Activated CD4-positive, alpha-beta T cell treated with anti-CD3 and anti-CD28 coated beads, Interleukin-2, amount 10 ng/mL, durations not matched to agents 7 days and 5 days (primary cell): ENCODE measurements at regions not wholly inside any gene's neighbourhood (a gene's known extent, or its start where the extent isn't known, plus 50 kb on each side); places are given as distances from the start of the nearest gene placed in this dataset.

Source experiments
- CTCF ChIA-PET: fragments of 350-600 bp; sonication (Branson Sonifier 250); formaldehyde crosslinking; loops from one replicate; lab custom pipeline; 2021; ENCODE audit warnings: antibody characterized with exemption; lab: Charles Lee
- POLR2A ChIA-PET: fragments of 350-600 bp; sonication (Branson Sonifier 250); formaldehyde crosslinking; loops from one replicate; lab custom pipeline; 2021; ENCODE audit warnings: antibody characterized with exemption; lab: Charles Lee
- DNase-seq: peaks from one replicate; pipeline ENCODE4 v3.0.0-alpha.2; 2020
- H3K27ac Mint-ChIP-seq: one replicate; pipeline ENCODE4 v1.8.0; 2021; ENCODE audit warnings: mild to moderate bottlenecking, moderate library complexity, mixed read lengths
- H3K27me3 Mint-ChIP-seq: one replicate; pipeline ENCODE4 v1.8.0; 2021; ENCODE audit warnings: mixed read lengths
- H3K36me3 Mint-ChIP-seq: one replicate; pipeline ENCODE4 v1.8.0; 2021; ENCODE audit warnings: low read depth, mixed read lengths
- H3K4me1 Mint-ChIP-seq: one replicate; pipeline ENCODE4 v1.8.0; 2021; ENCODE audit warnings: mixed read lengths
- H3K4me3 Mint-ChIP-seq: one replicate; pipeline ENCODE4 v1.8.0; 2021; ENCODE audit warnings: mild to moderate bottlenecking, moderate library complexity, mixed read lengths
- H3K9me3 Mint-ChIP-seq: one replicate; pipeline ENCODE4 v1.8.0; 2021; ENCODE audit warnings: mixed read lengths

DNA sequence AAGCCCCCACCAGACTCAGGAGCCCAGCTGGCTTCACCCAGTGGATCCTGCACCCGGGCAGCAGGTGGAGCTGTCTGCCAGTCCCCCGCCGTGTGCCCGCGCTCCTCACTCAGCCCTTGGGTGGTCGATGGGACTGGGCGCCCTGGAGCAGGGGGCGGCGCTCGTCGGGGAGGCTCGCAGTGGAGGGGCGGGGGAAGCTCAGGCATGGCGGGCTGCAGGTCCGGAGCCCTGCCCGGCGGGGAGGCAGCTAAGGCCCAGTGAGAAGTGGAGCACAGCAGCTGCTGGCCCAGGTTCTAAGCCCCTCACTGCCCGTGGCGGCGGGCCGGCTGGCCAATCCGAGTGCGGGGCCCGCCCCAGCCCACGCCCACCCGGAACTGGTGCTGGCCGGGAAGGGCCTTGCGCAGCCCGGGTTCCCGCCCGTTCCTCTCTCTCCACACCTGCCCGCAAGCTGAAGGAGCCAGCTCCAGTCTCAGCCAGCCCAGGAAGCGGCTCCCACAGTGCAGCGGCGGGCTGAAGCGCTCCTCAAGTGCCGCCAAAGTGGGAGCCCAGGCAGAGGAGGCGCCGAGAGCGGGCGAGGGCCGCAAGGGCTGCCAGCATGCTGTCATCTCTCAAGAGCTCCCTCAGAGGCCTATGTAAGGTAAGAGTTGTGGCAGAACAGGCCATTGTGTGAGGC is 1307.8 kb upstream of the TMEFF2 start:
- POLR2A ChIA-PET = no interaction called here
- Mint-ChIP-seq H3K4me1 (no peaks in the 10 kb centered on the region), H3K9me3 (no peaks in the 10 kb centered on the region)

GRCh38 chr2:193496786-193497185 is 1302.1 kb upstream of the TMEFF2 start:
- DNase-seq = no peak
- Mint-ChIP-seq H3K4me3 (no peak overlapping the region), H3K27ac (no peak overlapping the region), H3K9me3 (no peaks in the 10 kb centered on the region), H3K4me1 (no peaks in the 10 kb centered on the region), H3K36me3 (no peaks in the 10 kb centered on the region), H3K27me3 (no peaks in the 10 kb centered on the region)
- CTCF ChIA-PET = no interaction called here
- POLR2A ChIA-PET = no interaction called here

More for the DNA sequence above, 1307.8 kb upstream of the TMEFF2 start:
- Mint-ChIP-seq H3K36me3 (no peaks in the 10 kb centered on the region), H3K27me3 (no peaks in the 10 kb centered on the region), H3K4me3 (no peak overlapping the region), H3K27ac (no peak overlapping the region)
- CTCF ChIA-PET = interaction anchor here (0.6 kb wide), 1 partner anchor 612 kb away, joined by 4 read pairs; no protein-coding TSS in a partner anchor
- no peak for DNase-seq

DNA sequence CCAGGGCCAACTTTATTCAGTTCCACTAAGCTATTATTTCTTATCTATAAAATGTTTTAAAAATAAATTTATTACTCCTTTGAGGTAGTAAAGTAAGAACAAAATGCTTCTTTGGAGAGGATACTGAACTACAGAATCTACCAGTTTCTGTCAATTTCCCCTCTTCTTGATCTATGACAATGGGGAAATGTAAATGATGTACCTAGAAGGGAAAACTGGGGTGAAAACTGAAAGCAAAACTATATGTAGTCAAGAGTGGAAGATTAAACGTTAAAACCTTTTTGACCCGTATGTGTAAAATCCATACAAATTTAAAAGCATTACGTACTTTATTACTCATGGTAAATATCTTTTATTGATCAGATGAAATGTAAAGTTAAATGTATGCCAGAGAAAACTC is 1287.8 kb upstream of the TMEFF2 start:
- ChIA-PET POLR2A (no interaction called here), CTCF (no interaction called here)
- Mint-ChIP-seq H3K36me3 (no peaks in the 10 kb centered on the region), H3K27ac (no peak overlapping the region), H3K4me1 (no peaks in the 10 kb centered on the region), H3K9me3 (no peaks in the 10 kb centered on the region), H3K4me3 (peak overlapping the region; percentile 23), H3K27me3 (no peaks in the 10 kb centered on the region)
- DNase-seq = no peak

DNA sequence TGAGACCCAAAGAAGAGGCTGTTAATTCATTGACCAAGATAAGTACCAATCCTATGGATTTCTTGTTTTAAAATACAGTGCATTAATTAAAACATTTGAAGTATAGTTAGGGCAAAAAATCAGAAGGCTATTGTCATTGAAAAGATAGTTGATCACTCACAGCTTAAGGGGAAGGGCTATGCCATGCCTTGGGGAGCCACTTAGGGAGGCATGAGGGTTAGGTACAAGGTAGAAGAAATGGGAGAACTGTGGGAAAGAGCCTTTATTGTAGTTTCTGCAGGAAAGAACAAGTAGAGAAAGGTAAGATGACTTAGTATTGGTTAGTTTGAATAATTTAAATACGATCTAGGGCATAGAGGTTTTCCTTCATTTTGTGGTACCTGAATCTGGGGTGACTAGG is 1285.5 kb upstream of the TMEFF2 start:
- no peak for DNase-seq
- H3K9me3 Mint-ChIP-seq = no peaks in the 10 kb centered on the region
- no peak overlapping the region for H3K4me3 Mint-ChIP-seq
- ChIA-PET POLR2A (no interaction called here), CTCF (no interaction called here)
- H3K27ac Mint-ChIP-seq = no peak overlapping the region
- H3K27me3 Mint-ChIP-seq = no peaks in the 10 kb centered on the region
- H3K4me1 Mint-ChIP-seq = no peaks in the 10 kb centered on the region
- no peaks in the 10 kb centered on the region for H3K36me3 Mint-ChIP-seq

GRCh38 chr2:193476171-193476800 is 1281.6 kb upstream of the TMEFF2 start:
- ChIA-PET CTCF (no interaction called here), POLR2A (no interaction called here)
- Mint-ChIP-seq H3K27me3 (no peaks in the 10 kb centered on the region), H3K27ac (no peak overlapping the region), H3K4me1 (no peaks in the 10 kb centered on the region), H3K4me3 (no peak overlapping the region), H3K9me3 (no peaks in the 10 kb centered on the region), H3K36me3 (no peaks in the 10 kb centered on the region)
- DNase-seq = no peak

DNA sequence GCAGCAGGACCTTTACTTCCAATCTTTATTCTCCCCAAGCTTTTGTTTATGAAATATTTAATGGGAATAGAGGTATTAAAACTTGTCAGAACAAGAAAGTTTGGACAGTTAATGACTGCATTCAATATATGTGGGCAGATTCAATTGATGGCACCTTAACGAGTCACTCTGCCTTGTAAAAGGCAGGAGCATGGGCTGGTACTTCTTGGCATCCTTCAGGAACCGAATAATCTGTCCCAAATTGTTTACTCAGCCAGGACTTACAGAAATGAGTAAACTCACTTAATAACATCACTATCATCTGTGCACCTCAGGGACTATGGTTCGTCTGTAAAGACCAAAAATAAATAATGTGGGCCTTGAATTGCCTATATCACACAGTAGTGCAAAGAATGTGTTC is 1280.3 kb upstream of the TMEFF2 start:
- no peak for DNase-seq
- Mint-ChIP-seq H3K4me3 (no peak overlapping the region), H3K36me3 (no peaks in the 10 kb centered on the region), H3K27me3 (no peaks in the 10 kb centered on the region), H3K9me3 (no peaks in the 10 kb centered on the region), H3K4me1 (no peaks in the 10 kb centered on the region), H3K27ac (no peak overlapping the region)
- POLR2A ChIA-PET = no interaction called here
- CTCF ChIA-PET = no interaction called here

DNA sequence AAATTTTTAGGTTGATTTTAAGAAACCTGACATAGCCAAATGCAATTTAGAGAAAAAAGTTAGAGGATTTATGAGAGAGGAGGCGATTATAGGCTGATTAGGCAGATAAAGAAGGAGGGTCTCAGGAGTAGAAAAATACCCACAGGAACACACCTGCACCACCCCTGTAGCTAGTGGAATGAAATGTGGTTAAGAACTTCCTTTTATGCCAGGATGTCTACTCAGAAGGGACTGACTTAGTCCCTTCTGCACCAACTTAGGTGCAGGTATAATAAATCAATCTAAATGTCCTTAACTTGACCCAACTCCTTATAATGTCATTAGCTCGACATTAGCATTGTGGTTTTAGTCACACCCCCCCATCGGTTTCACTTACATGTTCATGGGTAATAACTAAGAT is 1274.5 kb upstream of the TMEFF2 start:
- ChIA-PET CTCF (no interaction called here), POLR2A (no interaction called here)
- Mint-ChIP-seq H3K27me3 (no peaks in the 10 kb centered on the region), H3K27ac (no peak overlapping the region), H3K4me1 (peaks cover 5% of the 10 kb centered on the region), H3K4me3 (no peak overlapping the region), H3K36me3 (no peaks in the 10 kb centered on the region), H3K9me3 (no peaks in the 10 kb centered on the region)
- no peak for DNase-seq

- Mint-ChIP-seq H3K27ac (no peak overlapping the region), H3K4me3 (no peak overlapping the region), H3K27me3 (no peaks in the 10 kb centered on the region), H3K36me3 (no peaks in the 10 kb centered on the region), H3K4me1 (peaks cover 5% of the 10 kb centered on the region), H3K9me3 (no peaks in the 10 kb centered on the region)
- DNase-seq = no peak
- POLR2A ChIA-PET = no interaction called here
- CTCF ChIA-PET = no interaction called here
Measured at GRCh38 chr2:193467276-193467987, 1272.7 kb upstream of the TMEFF2 start.

DNA sequence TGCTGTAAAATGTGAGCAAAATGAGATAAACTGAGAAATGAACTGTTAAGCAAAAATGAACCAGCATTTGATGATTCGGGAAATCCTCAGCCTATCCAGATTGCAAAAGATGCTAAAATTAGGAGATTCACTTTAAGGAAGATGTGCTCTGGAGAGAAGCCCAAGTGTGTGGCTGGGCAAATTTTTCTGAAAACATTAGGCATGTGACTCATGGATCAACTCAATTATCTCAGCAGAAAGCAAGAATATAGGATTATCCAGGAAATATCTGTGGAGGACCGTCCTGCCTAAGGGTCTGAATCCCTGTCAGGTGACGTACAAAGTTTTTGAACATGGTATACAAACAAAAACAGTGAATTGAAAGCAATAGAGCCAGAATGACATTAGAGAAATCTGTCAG is 1268.3 kb upstream of the TMEFF2 start:
- no peak for DNase-seq
- Mint-ChIP-seq H3K27me3 (no peaks in the 10 kb centered on the region), H3K4me3 (no peak overlapping the region), H3K9me3 (no peaks in the 10 kb centered on the region), H3K27ac (no peak overlapping the region), H3K36me3 (no peaks in the 10 kb centered on the region), H3K4me1 (no peaks in the 10 kb centered on the region)
- ChIA-PET POLR2A (no interaction called here), CTCF (no interaction called here)

- ChIA-PET POLR2A (no interaction called here), CTCF (no interaction called here)
- no peak overlapping the region for H3K4me3 Mint-ChIP-seq
- no peaks in the 10 kb centered on the region for H3K27me3 Mint-ChIP-seq
- no peaks in the 10 kb centered on the region for H3K4me1 Mint-ChIP-seq
- no peak for DNase-seq
- no peak overlapping the region for H3K27ac Mint-ChIP-seq
- no peaks in the 10 kb centered on the region for H3K9me3 Mint-ChIP-seq
- H3K36me3 Mint-ChIP-seq = no peaks in the 10 kb centered on the region
Measured at GRCh38 chr2:193462411-193462810, 1267.7 kb upstream of the TMEFF2 start.

- no peak for DNase-seq
- no peaks in the 10 kb centered on the region for H3K36me3 Mint-ChIP-seq
- H3K27ac Mint-ChIP-seq = no peak overlapping the region
- H3K27me3 Mint-ChIP-seq = no peaks in the 10 kb centered on the region
- H3K9me3 Mint-ChIP-seq = no peaks in the 10 kb centered on the region
- POLR2A ChIA-PET = no interaction called here
- CTCF ChIA-PET = no interaction called here
- H3K4me1 Mint-ChIP-seq = no peaks in the 10 kb centered on the region
- H3K4me3 Mint-ChIP-seq = no peak overlapping the region
Measured at GRCh38 chr2:193461431-193461934, 1266.8 kb upstream of the TMEFF2 start.

- no peak overlapping the region for H3K27ac Mint-ChIP-seq
Measured at GRCh38 chr2:193446967-193447366, 1252.2 kb upstream of the TMEFF2 start.

DNA sequence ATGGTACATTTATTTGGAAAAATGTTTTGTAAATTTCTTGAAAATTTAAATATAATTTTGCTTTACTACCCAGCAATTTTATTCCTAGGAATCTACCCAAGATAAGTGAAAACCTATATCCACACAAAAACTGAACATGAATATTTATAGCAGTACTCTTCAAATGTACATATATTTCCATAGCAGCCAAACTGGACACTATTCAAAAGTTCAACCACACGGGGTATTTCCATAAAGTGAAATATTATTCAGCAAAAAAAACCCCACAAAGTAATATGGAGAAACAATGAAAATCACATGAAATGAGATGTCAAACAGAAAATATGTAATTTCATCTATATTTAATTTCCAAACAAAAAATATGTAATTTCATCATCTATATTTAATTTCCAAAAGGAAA is 1247.6 kb upstream of the TMEFF2 start:
- no peak for DNase-seq
- H3K4me3 Mint-ChIP-seq = no peak overlapping the region
- ChIA-PET POLR2A (no interaction called here), CTCF (no interaction called here)
- no peaks in the 10 kb centered on the region for H3K4me1 Mint-ChIP-seq
- no peak overlapping the region for H3K27ac Mint-ChIP-seq
- H3K9me3 Mint-ChIP-seq = no peaks in the 10 kb centered on the region
- H3K27me3 Mint-ChIP-seq = no peaks in the 10 kb centered on the region
- H3K36me3 Mint-ChIP-seq = no peaks in the 10 kb centered on the region

More at GRCh38 chr2:193446967-193447366, 1252.2 kb upstream of the TMEFF2 start:
- no peaks in the 10 kb centered on the region for H3K36me3 Mint-ChIP-seq
- ChIA-PET CTCF (no interaction called here), POLR2A (no interaction called here)
- no peak for DNase-seq
- no peak overlapping the region for H3K4me3 Mint-ChIP-seq
- no peaks in the 10 kb centered on the region for H3K9me3 Mint-ChIP-seq
- H3K27me3 Mint-ChIP-seq = no peaks in the 10 kb centered on the region
- no peaks in the 10 kb centered on the region for H3K4me1 Mint-ChIP-seq
